ENCODE measurements at regions not wholly inside any gene's neighbourhood (a gene's known extent, or its start where the extent isn't known, plus 50 kb on each side); places are given as distances from the start of the nearest gene placed in this dataset.

DNA sequence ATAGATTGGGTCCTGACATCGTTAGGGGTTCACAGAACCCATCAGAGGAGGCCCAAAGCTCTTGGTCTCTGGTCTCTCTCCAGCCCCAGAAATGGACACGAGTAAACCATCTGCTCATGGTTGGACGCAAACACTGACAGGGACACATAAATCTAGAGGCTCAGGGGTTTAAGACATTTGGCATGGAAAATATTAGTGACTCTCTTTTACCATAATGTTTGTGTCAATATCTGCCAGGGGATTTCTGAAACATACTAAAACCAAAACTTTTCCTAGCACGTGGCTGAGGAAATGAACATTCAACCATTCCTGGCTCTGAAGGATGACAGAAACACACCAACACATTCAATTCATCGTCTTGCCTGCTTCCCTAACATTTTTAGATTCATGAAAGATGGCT, 226.2 kb downstream of the SP3 start:
- in situ Hi-C loops (cut with MboI; ENCODE audit: low pct_ligation_motif_present in 1 of 4, low pct_unique_long_range_greater_than_20kb in 1 of 4, low sequenced_read_pairs in 3 of 4) (no loop called here), intact Hi-C loops (cut with DNase I; ENCODE audit: low total_unique reads) (no loop called here)
- Histone ChIP-seq H3K27me3 (no peaks in the 10 kb centered on the region), H3K4me3 (no peak overlapping the region), H3K36me3 (no peaks in the 10 kb centered on the region), H3K4me1 (no peaks in the 10 kb centered on the region), H3K9me3 (no peaks in the 10 kb centered on the region), H3K27ac (no peak overlapping the region)
- TF ChIP-seq POLR2AphosphoS5 (IDR thresholded peaks at IDR 0.05), result peak in 1 of 3 donors; percentile 10
- no peak for TF ChIP-seq EP300 (IDR thresholded peaks at IDR 0.05; ENCODE audit: low read depth)
- WGBS, 2 donors (ENCODE audit: low coverage in 1 of 2), result 48 to 53% methylated on average over 3 to 5 of the region's 5 CpGs
- DNase-seq, result no peak

DNA sequence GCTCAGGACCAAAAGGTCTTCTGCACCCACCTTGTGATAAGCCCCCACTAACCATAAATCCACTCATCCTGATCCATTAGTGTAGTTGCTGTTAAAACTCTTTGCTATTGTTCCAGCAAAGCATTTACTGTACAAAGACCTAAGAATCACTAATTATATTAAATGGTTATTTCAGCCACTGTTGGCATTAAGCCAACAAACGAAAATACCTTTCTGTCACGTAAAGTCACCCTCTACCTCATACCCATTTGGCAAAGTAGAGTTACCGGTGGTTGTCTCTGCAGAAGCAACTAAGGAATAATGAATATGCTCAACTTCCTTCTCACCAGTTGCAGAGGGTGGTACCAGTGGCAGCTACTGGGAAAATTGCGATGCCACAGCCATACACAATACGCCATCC, 224.5 kb downstream of the SP3 start:
- in situ Hi-C loops (cut with MboI; ENCODE audit: low pct_ligation_motif_present in 1 of 4, low pct_unique_long_range_greater_than_20kb in 1 of 4, low sequenced_read_pairs in 3 of 4), result no loop called here
- H3K27ac ChIP-seq, result no peak overlapping the region
- H3K4me1 ChIP-seq, result no peaks in the 10 kb centered on the region
- intact Hi-C loops (cut with DNase I; ENCODE audit: low total_unique reads), result no loop called here
- no peaks in the 10 kb centered on the region for H3K36me3 ChIP-seq
- no peaks in the 10 kb centered on the region for H3K9me3 ChIP-seq
- no peak overlapping the region for H3K4me3 ChIP-seq
- no peaks in the 10 kb centered on the region for H3K27me3 ChIP-seq
- DNase-seq, result no peak
- 69 to 75% methylated on average over 5 of the region's 5 CpGs for WGBS, 2 donors (ENCODE audit: low coverage in 1 of 2)
- TF ChIP-seq EP300 (IDR thresholded peaks at IDR 0.05; ENCODE audit: low read depth) (no peak), POLR2A (IDR thresholded peaks at IDR 0.05) (no peak), POLR2AphosphoS5 (IDR thresholded peaks at IDR 0.05) (no peak)
- TF ChIP-seq, protein P1, sequence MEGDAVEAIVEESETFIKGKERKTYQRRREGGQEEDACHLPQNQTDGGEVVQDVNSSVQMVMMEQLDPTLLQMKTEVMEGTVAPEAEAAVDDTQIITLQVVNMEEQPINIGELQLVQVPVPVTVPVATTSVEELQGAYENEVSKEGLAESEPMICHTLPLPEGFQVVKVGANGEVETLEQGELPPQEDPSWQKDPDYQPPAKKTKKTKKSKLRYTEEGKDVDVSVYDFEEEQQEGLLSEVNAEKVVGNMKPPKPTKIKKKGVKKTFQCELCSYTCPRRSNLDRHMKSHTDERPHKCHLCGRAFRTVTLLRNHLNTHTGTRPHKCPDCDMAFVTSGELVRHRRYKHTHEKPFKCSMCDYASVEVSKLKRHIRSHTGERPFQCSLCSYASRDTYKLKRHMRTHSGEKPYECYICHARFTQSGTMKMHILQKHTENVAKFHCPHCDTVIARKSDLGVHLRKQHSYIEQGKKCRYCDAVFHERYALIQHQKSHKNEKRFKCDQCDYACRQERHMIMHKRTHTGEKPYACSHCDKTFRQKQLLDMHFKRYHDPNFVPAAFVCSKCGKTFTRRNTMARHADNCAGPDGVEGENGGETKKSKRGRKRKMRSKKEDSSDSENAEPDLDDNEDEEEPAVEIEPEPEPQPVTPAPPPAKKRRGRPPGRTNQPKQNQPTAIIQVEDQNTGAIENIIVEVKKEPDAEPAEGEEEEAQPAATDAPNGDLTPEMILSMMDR (IDR thresholded peaks at IDR 0.05), result no peak

DNA sequence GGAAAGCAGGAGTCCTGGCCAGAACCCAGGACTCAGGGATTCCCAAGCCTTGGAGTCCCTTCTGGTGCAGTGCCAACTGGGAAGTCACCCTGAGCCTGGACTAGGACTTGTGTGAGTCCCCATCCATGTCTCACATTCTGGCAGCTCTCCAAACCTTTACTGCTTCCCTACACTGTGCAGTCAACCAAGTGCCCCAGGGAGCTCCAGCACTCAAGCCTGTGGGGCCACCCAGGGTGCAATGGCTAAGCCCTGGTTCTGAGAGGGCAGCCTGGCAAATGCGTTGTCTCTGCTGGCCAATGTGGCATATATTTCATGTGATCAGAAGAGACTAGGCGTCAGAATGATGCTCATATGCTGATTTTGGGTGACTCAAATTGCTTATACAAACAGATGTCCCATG, 223.4 kb downstream of the SP3 start:
- DNase-seq, result no peak

DNA sequence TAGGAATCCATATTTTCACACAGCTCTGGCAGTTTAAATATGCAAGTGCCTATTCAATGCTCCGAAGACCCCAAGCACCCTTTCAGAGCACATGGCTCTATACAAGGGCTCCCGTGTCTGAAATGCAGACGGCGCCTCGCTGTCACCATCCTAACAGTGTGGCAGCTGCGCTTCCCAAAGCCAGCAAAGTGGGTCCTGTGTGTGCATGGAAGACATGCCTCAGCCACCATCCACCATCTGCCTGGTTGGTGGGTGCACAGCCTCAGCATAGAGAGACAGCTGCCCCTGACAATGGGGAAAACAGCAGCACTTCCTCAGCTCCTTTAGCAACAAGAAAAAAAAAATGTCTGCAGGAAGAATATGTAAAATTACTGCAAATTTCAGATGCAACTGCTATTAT, 218.1 kb downstream of the SP3 start:
- intact Hi-C loops (cut with DNase I; ENCODE audit: low total_unique reads) (no loop called here), in situ Hi-C loops (cut with MboI; ENCODE audit: low pct_ligation_motif_present in 1 of 4, low pct_unique_long_range_greater_than_20kb in 1 of 4, low sequenced_read_pairs in 3 of 4) (no loop called here)
- Histone ChIP-seq H3K27me3 (no peaks in the 10 kb centered on the region), H3K27ac (no peak overlapping the region), H3K9me3 (no peaks in the 10 kb centered on the region), H3K4me3 (no peak overlapping the region), H3K36me3 (no peaks in the 10 kb centered on the region), H3K4me1 (no peaks in the 10 kb centered on the region)
- no peak for DNase-seq
- TF ChIP-seq POLR2A (IDR thresholded peaks at IDR 0.05), result no peak
- TF ChIP-seq, protein P1 (IDR thresholded peaks at IDR 0.05), result no peak
- no peak for TF ChIP-seq EP300 (IDR thresholded peaks at IDR 0.05; ENCODE audit: low read depth)
- TF ChIP-seq POLR2AphosphoS5 (IDR thresholded peaks at IDR 0.05), result no peak
- 92 to 96% methylated on average over 6 of the region's 6 CpGs for WGBS, 2 donors (ENCODE audit: low coverage in 1 of 2)

More for the DNA sequence above, 223.4 kb downstream of the SP3 start:
- no peaks in the 10 kb centered on the region for H3K9me3 ChIP-seq
- H3K4me1 ChIP-seq, result no peaks in the 10 kb centered on the region
- H3K27me3 ChIP-seq, result no peaks in the 10 kb centered on the region
- WGBS, 2 donors (ENCODE audit: low coverage in 1 of 2), result 67 to 70% methylated on average over 1 to 2 of the region's 2 CpGs
- TF ChIP-seq POLR2A (IDR thresholded peaks at IDR 0.05) (no peak), POLR2AphosphoS5 (IDR thresholded peaks at IDR 0.05) (no peak), EP300 (IDR thresholded peaks at IDR 0.05; ENCODE audit: low read depth) (no peak)
- TF ChIP-seq, protein P1 (IDR thresholded peaks at IDR 0.05), result no peak
- intact Hi-C loops (cut with DNase I; ENCODE audit: low total_unique reads), result no loop called here
- no peak overlapping the region for H3K27ac ChIP-seq
- no peaks in the 10 kb centered on the region for H3K36me3 ChIP-seq
- in situ Hi-C loops (cut with MboI; ENCODE audit: low pct_ligation_motif_present in 1 of 4, low pct_unique_long_range_greater_than_20kb in 1 of 4, low sequenced_read_pairs in 3 of 4), result no loop called here
- H3K4me3 ChIP-seq, result no peak overlapping the region

DNA sequence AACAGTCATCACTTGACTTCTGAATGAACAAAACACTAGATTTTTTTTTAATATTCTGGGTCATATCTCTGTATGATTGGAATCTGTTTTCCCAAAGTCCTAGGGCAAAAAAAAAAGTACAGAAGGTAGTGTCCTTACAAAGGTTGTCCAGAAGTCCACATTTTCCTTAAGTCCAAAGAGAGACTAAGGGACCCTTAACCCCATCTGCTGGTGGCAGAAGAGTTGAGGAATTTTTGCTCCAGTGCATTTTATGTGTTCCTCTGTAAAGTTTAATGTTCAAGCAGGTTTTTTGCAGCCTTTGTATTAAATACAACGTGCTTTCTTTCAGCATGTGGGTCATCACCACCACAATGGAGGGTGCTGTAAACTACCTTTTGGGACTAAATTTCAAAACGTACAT, 215.9 kb downstream of the SP3 start:
- TF ChIP-seq, protein P1 (IDR thresholded peaks at IDR 0.05), result peak in 3 of 5 experiments; percentile 22 to 28 (median 27)
- TF ChIP-seq EP300 (IDR thresholded peaks at IDR 0.05; ENCODE audit: low read depth), result no peak
- no peak for TF ChIP-seq POLR2A (IDR thresholded peaks at IDR 0.05)
- no peak for TF ChIP-seq POLR2AphosphoS5 (IDR thresholded peaks at IDR 0.05)
- 42 to 56% methylated on average over 2 of the region's 2 CpGs for WGBS, 2 donors (ENCODE audit: low coverage in 1 of 2)
- no peaks in the 10 kb centered on the region for H3K9me3 ChIP-seq
- no peak overlapping the region for H3K4me3 ChIP-seq
- H3K27me3 ChIP-seq, result no peaks in the 10 kb centered on the region
- in situ Hi-C loops (cut with MboI; ENCODE audit: low pct_ligation_motif_present in 1 of 4, low pct_unique_long_range_greater_than_20kb in 1 of 4, low sequenced_read_pairs in 3 of 4) (no loop called here), intact Hi-C loops (cut with DNase I; ENCODE audit: low total_unique reads) (no loop called here)
- no peak for DNase-seq
- no peaks in the 10 kb centered on the region for H3K4me1 ChIP-seq
- no peak overlapping the region for H3K27ac ChIP-seq
- no peaks in the 10 kb centered on the region for H3K36me3 ChIP-seq

Measured in transverse colon (tissue), 4 donors.